GM10266 (cell line): ENCODE measurements at regions not wholly inside any gene's neighbourhood (a gene's known extent, or its start where the extent isn't known, plus 50 kb on each side); places are given as distances from the start of the nearest gene placed in this dataset.

Source experiments
- DNase-seq: peaks from one replicate; pipeline ENCODE4 v3.0.0; 2012; ENCODE audit errors: extremely low spot score
- CTCF ChIP-seq: IDR thresholded peaks from 2 replicates; pipeline ENCODE4 v1.5.1; 2012; ENCODE audit warnings: mild to moderate bottlenecking, low read depth; ENCODE audit not compliant: control insufficient read depth, insufficient read depth; ENCODE audit errors: missing control alignments

- DNase-seq = no peak
- TF ChIP-seq CTCF = no peak
Measured at GRCh38 chr15:92565351-92566125, 90.0 kb downstream of the FAM174B start.

GRCh38 chr15:92561754-92562153 is 93.8 kb downstream of the FAM174B start:
- DNase-seq = no peak
- TF ChIP-seq CTCF = no peak

GRCh38 chr15:92553317-92553716 is 102.3 kb downstream of the FAM174B start:
- DNase-seq = no peak
- TF ChIP-seq CTCF = no peak

- TF ChIP-seq CTCF = no peak
- no peak for DNase-seq
Measured at GRCh38 chr15:92545996-92546395, 109.6 kb downstream of the FAM174B start.

- no peak for DNase-seq
- no peak for TF ChIP-seq CTCF
Measured at GRCh38 chr15:92541291-92542200, 114.0 kb downstream of the FAM174B start.

GRCh38 chr15:92538115-92538514 is 117.5 kb downstream of the FAM174B start:
- no peak for TF ChIP-seq CTCF
- DNase-seq = no peak

- no peak for TF ChIP-seq CTCF
- no peak for DNase-seq
Measured at GRCh38 chr15:92533298-92533697, 122.3 kb downstream of the FAM174B start.
